WTC11 (cell line): ENCODE measurements at regions not wholly inside any gene's neighbourhood (a gene's known extent, or its start where the extent isn't known, plus 50 kb on each side); places are given as distances from the start of the nearest gene placed in this dataset.

Experiments used
- ATAC-seq: fragments of 200-7000 bp; cut with Tn5 transposase; 2 replicates; pipeline ENCODE4 v1.10.0; 2021; ENCODE audit warnings: mild to moderate bottlenecking, moderate library complexity
- CTCF ChIA-PET: fragments of 300-600 bp; sonication (Branson Sonifier 250); formaldehyde crosslinking; loops from one replicate; lab custom pipeline; 2021; ENCODE audit warnings: antibody characterized with exemption; lab: Charles Lee
- POLR2A ChIA-PET: fragments of 350-600 bp; sonication (Branson Sonifier 250); formaldehyde crosslinking; loops from one replicate; lab custom pipeline; 2021; ENCODE audit warnings: antibody characterized with exemption; lab: Charles Lee
- DNase-seq: peaks from one replicate; pipeline ENCODE4 v3.0.0; 2021; ENCODE audit warnings: low spot score
- H3K27ac Mint-ChIP-seq: 2 replicates; pipeline ENCODE4 v1.8.0; 2021; ENCODE audit warnings: mixed read lengths
- H3K27me3 Mint-ChIP-seq: 2 replicates; pipeline ENCODE4 v1.8.0; 2021; ENCODE audit warnings: low read depth, mild to moderate bottlenecking, moderate library complexity, mixed read lengths
- H3K36me3 Mint-ChIP-seq: 2 replicates; pipeline ENCODE4 v1.8.0; 2021; ENCODE audit warnings: mixed read lengths
- H3K4me1 Mint-ChIP-seq: 2 replicates; pipeline ENCODE4 v1.8.0; 2022; ENCODE audit warnings: mixed read lengths
- H3K4me3 Mint-ChIP-seq: 2 replicates; pipeline ENCODE4 v1.8.0; 2021; ENCODE audit warnings: mild to moderate bottlenecking, moderate library complexity, mixed read lengths
- H3K9me3 Mint-ChIP-seq: 2 replicates; pipeline ENCODE4 v1.8.0; 2021; ENCODE audit warnings: mixed read lengths
- ATF2 ChIP-seq: sonication (generic); formaldehyde crosslinking; IDR thresholded peaks from 2 replicates; pipeline ENCODE4 v1.8.1; 2022; ENCODE audit warnings: low read depth, missing genetic modification reagents, borderline replicate concordance
- ATF3 ChIP-seq: sonication (generic); formaldehyde crosslinking; conservative IDR thresholded peaks from 2 replicates; pipeline ENCODE4 v1.8.1; 2022; ENCODE audit warnings: mild to moderate bottlenecking, missing genetic modification reagents
- E2F4 ChIP-seq: sonication (generic); formaldehyde crosslinking; IDR thresholded peaks from 2 replicates; pipeline ENCODE4 v1.8.1; 2022; ENCODE audit warnings: low read depth, mild to moderate bottlenecking, moderate library complexity, missing genetic modification reagents, borderline replicate concordance
- EMX1 ChIP-seq: fragments of 250-450 bp; sonication (Bioruptor Pico); IDR thresholded peaks from 2 replicates; pipeline ENCODE4 v1.8.0; 2021; ENCODE audit warnings: mild to moderate bottlenecking
- ESRRA ChIP-seq: sonication (generic); formaldehyde crosslinking; IDR thresholded peaks from 2 replicates; pipeline ENCODE4 v1.8.1; 2022; ENCODE audit warnings: mild to moderate bottlenecking, missing genetic modification reagents, borderline replicate concordance
- FOXJ3 ChIP-seq: sonication (generic); formaldehyde crosslinking; IDR thresholded peaks from 2 replicates; pipeline ENCODE4 v1.9.0; 2021; ENCODE audit warnings: missing genetic modification reagents, mild to moderate bottlenecking, borderline replicate concordance
- FOXP1 ChIP-seq: sonication (generic); formaldehyde crosslinking; IDR thresholded peaks from 2 replicates; pipeline ENCODE4 v1.8.0; 2022; ENCODE audit warnings: missing genetic modification reagents, mild to moderate bottlenecking, moderate library complexity, borderline replicate concordance
- GABPB1 ChIP-seq: sonication (generic); formaldehyde crosslinking; IDR thresholded peaks from 2 replicates; pipeline ENCODE4 v1.8.1; 2023; ENCODE audit warnings: mild to moderate bottlenecking, missing genetic modification reagents
- GTF2I ChIP-seq: fragments of 250-450 bp; sonication (Bioruptor Pico); conservative IDR thresholded peaks from 2 replicates; pipeline ENCODE4 v1.4.0; 2021; ENCODE audit warnings: mild to moderate bottlenecking
- HMGA2 ChIP-seq: fragments of 250-450 bp; sonication (Bioruptor Pico); IDR thresholded peaks from 2 replicates; pipeline ENCODE4 v1.4.0; 2021; ENCODE audit warnings: mild to moderate bottlenecking, moderate library complexity
- IRF2 ChIP-seq: sonication (generic); formaldehyde crosslinking; IDR thresholded peaks from 2 replicates; pipeline ENCODE4 v1.8.0; 2022; ENCODE audit warnings: low read depth, missing genetic modification reagents, borderline replicate concordance
- NR2C2 ChIP-seq: sonication (generic); formaldehyde crosslinking; IDR thresholded peaks from 2 replicates; pipeline ENCODE4 v1.8.0; 2022; ENCODE audit warnings: mild to moderate bottlenecking, missing genetic modification reagents
- PRDM15 ChIP-seq: sonication (generic); formaldehyde crosslinking; IDR thresholded peaks from 2 replicates; pipeline ENCODE4 v1.8.0; 2022; ENCODE audit warnings: missing genetic modification reagents
- SMAD3 ChIP-seq: sonication (generic); formaldehyde crosslinking; IDR thresholded peaks from 2 replicates; pipeline ENCODE4 v1.8.0; 2022; ENCODE audit warnings: missing genetic modification reagents, mild to moderate bottlenecking, borderline replicate concordance
- STAT6 ChIP-seq: sonication (generic); formaldehyde crosslinking; conservative IDR thresholded peaks from 2 replicates; pipeline ENCODE4 v1.8.1; 2023; ENCODE audit warnings: mild to moderate bottlenecking, low read depth, missing genetic modification reagents, moderate library complexity
- USF2 ChIP-seq: sonication (generic); formaldehyde crosslinking; IDR thresholded peaks from 2 replicates; pipeline ENCODE4 v1.8.1; 2023; ENCODE audit warnings: mild to moderate bottlenecking, missing genetic modification reagents, moderate library complexity
- ZBTB43 ChIP-seq: sonication (generic); formaldehyde crosslinking; IDR thresholded peaks from 2 replicates; pipeline ENCODE4 v1.8.1; 2023; ENCODE audit warnings: mild to moderate bottlenecking, missing genetic modification reagents
- ZNF281 ChIP-seq: sonication (generic); formaldehyde crosslinking; IDR thresholded peaks from 2 replicates; pipeline ENCODE4 v1.8.0; 2023; ENCODE audit warnings: mild to moderate bottlenecking, missing genetic modification reagents
- ZNF396 ChIP-seq: fragments of 250-450 bp; sonication (Bioruptor Pico); IDR thresholded peaks from 2 replicates; pipeline ENCODE4 v1.8.0; 2021; ENCODE audit warnings: mild to moderate bottlenecking, moderate library complexity, borderline replicate concordance
- ZNF671 ChIP-seq: fragments of 250-450 bp; sonication (Bioruptor Pico); IDR thresholded peaks from 2 replicates; pipeline ENCODE4 v1.8.0; 2021; ENCODE audit warnings: mild to moderate bottlenecking
- ZSCAN18 ChIP-seq: fragments of 250-450 bp; sonication (Bioruptor Pico); IDR thresholded peaks from 2 replicates; pipeline ENCODE4 v2.1.2; 2022; ENCODE audit warnings: mild to moderate bottlenecking, moderate library complexity

GRCh38 chr10:131448883-131449282 lies 137.4 kb upstream of the TCERG1L start (continued):
- no peak for TF ChIP-seq PRDM15 (CRISPR knock-in tag)
- TF ChIP-seq IRF2 (CRISPR knock-in tag): no peak
- no peak for TF ChIP-seq FOXP1 (CRISPR knock-in tag)
- no peak for TF ChIP-seq EMX1
- no peak for TF ChIP-seq USF2 (CRISPR knock-in tag)
- no peak for TF ChIP-seq ATF2
- TF ChIP-seq ZSCAN18 (CRISPR knock-in tag): no peak
- TF ChIP-seq ATF3 (CRISPR knock-in tag): no peak
- TF ChIP-seq FOXJ3 (CRISPR knock-in tag): no peak
- TF ChIP-seq GTF2I: no peak
- TF ChIP-seq E2F4 (CRISPR knock-in tag): no peak

- peaks cover 14% of the 10 kb centered on the region for H3K27me3 Mint-ChIP-seq
- DNase-seq: no peak
- H3K4me3 Mint-ChIP-seq: no peak overlapping the region
- H3K4me1 Mint-ChIP-seq: 0 out of 2 replicates have a peak, but pooled peaks cover 10% of the 10 kb centered on the region
- POLR2A ChIA-PET: no interaction called here
- H3K27ac Mint-ChIP-seq: no peak overlapping the region
- ATAC-seq: no peak
- CTCF ChIA-PET: no interaction called here
- peaks cover 52% of the 10 kb centered on the region for H3K36me3 Mint-ChIP-seq
- peaks cover 49% of the 10 kb centered on the region for H3K9me3 Mint-ChIP-seq
- no peak for TF ChIP-seq HMGA2 (CRISPR knock-in tag)
- no peak for TF ChIP-seq SMAD3
- TF ChIP-seq EMX1: no peak
- TF ChIP-seq STAT6 (CRISPR knock-in tag): no peak
- TF ChIP-seq ZNF396 (CRISPR knock-in tag): no peak
- no peak for TF ChIP-seq GABPB1 (CRISPR knock-in tag)
- TF ChIP-seq ZNF671 (CRISPR knock-in tag): no peak
- no peak for TF ChIP-seq ZNF281 (CRISPR knock-in tag)
- no peak for TF ChIP-seq ESRRA (CRISPR knock-in tag)
- no peak for TF ChIP-seq NR2C2 (CRISPR knock-in tag)
- no peak for TF ChIP-seq ZBTB43
These were observed 138.8 kb upstream of the TCERG1L start for GRCh38 chr10:131450216-131450765.
